Spleen (tissue), 11 donors: ENCODE measurements at regions not wholly inside any gene's neighbourhood (a gene's known extent, or its start where the extent isn't known, plus 50 kb on each side); places are given as distances from the start of the nearest gene placed in this dataset.
A peak's percentile ranks its signal among the peaks of the same experiment; 100 is the strongest.

ENCODE experiments used
- DNase-seq: peaks from one replicate; pipeline ENCODE4 v3.0.0-alpha.2; 2020
- H3K27ac ChIP-seq, 8 donors: fragments of 200-600 bp; sonication (generic) in 7 of 8; 1 replicate in 4 of 8; 2 replicates in 4 of 8; pipeline versions ENCODE4 v1.5.0 to v1.8.0; 2016 to 2021; ENCODE audit warnings: inconsistent platforms in 4 of 8, mild to moderate bottlenecking in 4 of 8, moderate library complexity in 1 of 8
- H3K27me3 ChIP-seq, 7 donors: fragments of 200-600 bp; sonication (generic) in 6 of 7; replicated peaks in 1 of 7; 1 replicate in 4 of 7; 2 replicates in 3 of 7; pipeline versions ENCODE4 v1.5.0 to v1.8.0; 2016 to 2021; ENCODE audit warnings: inconsistent platforms in 3 of 7, mild to moderate bottlenecking in 1 of 7
- H3K36me3 ChIP-seq, 6 donors: fragments of 200-600 bp; sonication (generic) in 5 of 6; 1 replicate in 4 of 6; 2 replicates in 2 of 6; pipeline versions ENCODE4 v1.5.0 to v1.8.0; 2016 to 2021; ENCODE audit warnings: inconsistent platforms in 2 of 6
- H3K4me1 ChIP-seq, 6 donors: fragments of 200-600 bp; sonication (generic) in 5 of 6; 1 replicate in 3 of 6; 2 replicates in 3 of 6; pipeline versions ENCODE4 v1.5.0 to v1.8.0; 2016 to 2021; ENCODE audit warnings: inconsistent platforms in 3 of 6
- H3K4me3 ChIP-seq, 8 donors: fragments of 200-600 bp; sonication (generic) in 7 of 8; 1 replicate in 4 of 8; 2 replicates in 4 of 8; pipeline versions ENCODE4 v1.5.0 to v1.8.0; 2016 to 2021; ENCODE audit warnings: inconsistent platforms in 4 of 8, mild to moderate bottlenecking in 4 of 8, moderate library complexity in 2 of 8
- H3K9me3 ChIP-seq, 8 donors: fragments of 200-600 bp; sonication (generic) in 7 of 8; 1 replicate in 4 of 8; 2 replicates in 4 of 8; pipeline versions ENCODE4 v1.5.0 to v1.8.0; 2016 to 2021; ENCODE audit warnings: inconsistent platforms in 4 of 8
- POLR2A ChIP-seq, 3 donors: fragments of 450-650 bp; IDR thresholded peaks; one replicate each; pipeline ENCODE4 v1.5.1; 2017; ENCODE audit warnings: antibody characterized with exemption in 3 of 3, mild to moderate bottlenecking in 1 of 3
- POLR2AphosphoS5 ChIP-seq, 3 donors: sonication (generic); formaldehyde crosslinking; IDR thresholded peaks; one replicate each; pipeline ENCODE4 v1.5.1; 2017; ENCODE audit warnings: antibody characterized with exemption in 3 of 3
- WGBS, 5 donors: extraction: QIAGEN DNeasy Blood & Tissue Kit in 3 of 5; methylation state at CpG; one replicate each; pipeline versions ENCODE4 v1.1.5 to v1.1.7; 2013 to 2018; 5-methylcytosine and 5-hydroxymethylcytosine counted together
- intact Hi-C: fragments of 100-400 bp; cut with DNase I; formaldehyde crosslinking; loops from one replicate; pipeline ENCODE4 v1.15.0; 2023; ENCODE audit warnings: low total_unique reads
- TF ChIP-seq, protein P1 (sequence below), 11 experiments: fragments of 200-600 bp in 7 of 11; fragments of 450-650 bp in 4 of 11; sonication (generic) in 4 of 11; IDR thresholded peaks in 8 of 11; conservative IDR thresholded peaks in 3 of 11; 1 replicate in 7 of 11; 2 replicates in 4 of 11; pipeline versions ENCODE4 v1.4.0 to v1.8.0; 2016 to 2021; ENCODE audit warnings: antibody characterized with exemption in 11 of 11, inconsistent platforms in 4 of 11, mild to moderate bottlenecking in 1 of 11
- donor health status: healthy with polysubstance abuse.
- donor health status: DM: no; HTN: no; CAD: no; lungs with moderate emphysema.
- donor health status: DM: no; HTN: no; CAD: no.
- donor health status: Bipolar disorder and iron deficiency.
- donor health status: healthy.
- donor health status: DM: no; HTN: no; CAD: no.
- donor health status: DM: yes; HTN: yes; CAD: no.

DNA sequence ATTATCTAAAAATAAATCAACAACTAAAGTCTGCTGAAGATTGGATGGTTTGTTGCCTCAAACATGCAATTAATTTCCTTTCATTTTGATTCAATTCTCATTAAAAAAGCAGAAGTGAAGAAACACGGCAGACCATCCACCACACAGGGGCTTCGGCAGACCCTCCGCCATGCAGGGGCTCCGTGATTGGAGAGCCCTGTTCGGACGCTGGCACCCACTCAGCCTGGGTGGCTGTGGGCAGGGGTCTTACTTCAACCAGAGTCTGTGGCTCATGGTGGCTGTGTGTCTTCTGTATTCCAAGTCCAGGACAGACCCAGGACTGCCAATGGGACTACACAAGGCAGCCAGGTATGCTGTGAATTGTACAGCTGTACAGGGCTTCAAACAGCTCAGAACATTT is 86.9 kb upstream of the FRMD1 start:
- intact Hi-C loops: no loop called here
- WGBS, 5 donors: 83 to 95% (median 93%) methylated on average over 6 of the region's 6 CpGs
- Histone ChIP-seq H3K27me3 (peaks cover 0 to 13% (median 0%) of the 10 kb centered on the region in 7 donors), H3K9me3 (peaks cover 0 to 14% (median 4%) of the 10 kb centered on the region in 8 donors), H3K4me1 (no peaks in the 10 kb centered on the region), H3K4me3 (no peak overlapping the region), H3K36me3 (no peaks in the 10 kb centered on the region), H3K27ac (no peak overlapping the region)
- TF ChIP-seq POLR2A (IDR thresholded peaks at IDR 0.05) (no peak), POLR2AphosphoS5 (IDR thresholded peaks at IDR 0.05) (no peak)
- TF ChIP-seq, protein P1, sequence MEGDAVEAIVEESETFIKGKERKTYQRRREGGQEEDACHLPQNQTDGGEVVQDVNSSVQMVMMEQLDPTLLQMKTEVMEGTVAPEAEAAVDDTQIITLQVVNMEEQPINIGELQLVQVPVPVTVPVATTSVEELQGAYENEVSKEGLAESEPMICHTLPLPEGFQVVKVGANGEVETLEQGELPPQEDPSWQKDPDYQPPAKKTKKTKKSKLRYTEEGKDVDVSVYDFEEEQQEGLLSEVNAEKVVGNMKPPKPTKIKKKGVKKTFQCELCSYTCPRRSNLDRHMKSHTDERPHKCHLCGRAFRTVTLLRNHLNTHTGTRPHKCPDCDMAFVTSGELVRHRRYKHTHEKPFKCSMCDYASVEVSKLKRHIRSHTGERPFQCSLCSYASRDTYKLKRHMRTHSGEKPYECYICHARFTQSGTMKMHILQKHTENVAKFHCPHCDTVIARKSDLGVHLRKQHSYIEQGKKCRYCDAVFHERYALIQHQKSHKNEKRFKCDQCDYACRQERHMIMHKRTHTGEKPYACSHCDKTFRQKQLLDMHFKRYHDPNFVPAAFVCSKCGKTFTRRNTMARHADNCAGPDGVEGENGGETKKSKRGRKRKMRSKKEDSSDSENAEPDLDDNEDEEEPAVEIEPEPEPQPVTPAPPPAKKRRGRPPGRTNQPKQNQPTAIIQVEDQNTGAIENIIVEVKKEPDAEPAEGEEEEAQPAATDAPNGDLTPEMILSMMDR (IDR thresholded peaks at IDR 0.05 in 8 of 11, conservative IDR thresholded peaks at IDR 0.05 in 3 of 11): no peak
- DNase-seq: no peak

DNA sequence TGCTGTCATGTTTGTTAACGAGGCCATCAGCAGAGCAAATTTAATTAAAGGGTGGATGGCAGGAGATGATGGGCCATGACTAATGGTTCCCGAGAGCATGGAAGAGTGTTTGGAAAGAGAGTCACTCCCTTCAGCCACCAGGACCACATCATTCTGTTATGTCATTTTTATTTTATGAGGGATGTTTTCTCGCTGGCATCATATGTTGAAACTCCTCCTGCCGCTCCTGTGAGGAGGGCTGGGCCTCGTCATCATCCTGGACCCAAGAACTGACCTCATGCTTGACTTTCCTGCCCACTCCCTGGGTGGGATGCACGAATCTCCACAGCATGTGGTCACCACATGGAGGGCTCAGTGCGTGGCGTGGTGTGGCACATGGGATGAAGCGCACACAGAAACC is 86.4 kb upstream of the FRMD1 start:
- DNase-seq: no peak
- Histone ChIP-seq H3K4me1 (no peaks in the 10 kb centered on the region), H3K9me3 (peaks cover 0 to 14% (median 4%) of the 10 kb centered on the region in 8 donors), H3K4me3 (no peak overlapping the region), H3K27me3 (peaks cover 0 to 10% (median 0%) of the 10 kb centered on the region in 7 donors), H3K27ac (no peak overlapping the region), H3K36me3 (no peaks in the 10 kb centered on the region)
- TF ChIP-seq POLR2AphosphoS5 (IDR thresholded peaks at IDR 0.05) (no peak), POLR2A (IDR thresholded peaks at IDR 0.05) (no peak)
- TF ChIP-seq, protein P1 (IDR thresholded peaks at IDR 0.05 in 8 of 11, conservative IDR thresholded peaks at IDR 0.05 in 3 of 11): no peak
- intact Hi-C loops: no loop called here
- 70 to 91% (median 83%) methylated on average over 9 of the region's 9 CpGs for WGBS, 5 donors

DNA sequence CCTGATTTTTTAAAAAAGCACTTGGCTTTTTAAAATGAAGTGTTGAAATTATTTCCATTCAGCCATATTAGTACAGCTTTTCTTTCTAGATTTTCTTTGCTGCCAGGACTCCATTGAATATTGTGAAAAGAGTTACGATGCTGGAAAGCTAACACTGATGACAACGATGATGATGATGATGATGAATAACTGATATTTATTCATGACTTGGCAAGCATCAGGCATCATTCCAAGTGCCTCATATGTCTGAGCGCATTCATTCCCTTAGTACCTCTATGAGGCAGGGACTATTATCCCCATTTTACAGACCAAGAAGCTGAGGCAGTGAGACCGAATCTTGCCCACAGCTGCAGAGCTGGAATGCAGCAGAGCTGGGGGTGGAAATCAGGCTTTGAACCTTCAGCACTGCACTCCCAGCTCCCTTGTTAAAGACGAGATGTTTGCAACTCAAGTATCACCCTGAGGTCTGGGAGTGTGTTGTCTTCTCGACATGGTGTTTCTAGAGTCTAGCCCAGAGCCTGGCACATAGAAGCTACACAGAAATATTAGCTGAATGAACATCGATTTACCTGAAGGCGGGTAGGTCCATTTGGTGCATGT is 85.5 kb upstream of the FRMD1 start:
- H3K27ac ChIP-seq: no peak overlapping the region
- peaks cover 0 to 10% (median 0%) of the 10 kb centered on the region in 7 donors for H3K27me3 ChIP-seq
- no peak for DNase-seq
- TF ChIP-seq, protein P1 (IDR thresholded peaks at IDR 0.05 in 8 of 11, conservative IDR thresholded peaks at IDR 0.05 in 3 of 11): no peak
- TF ChIP-seq POLR2AphosphoS5 (IDR thresholded peaks at IDR 0.05) (no peak), POLR2A (IDR thresholded peaks at IDR 0.05) (no peak)
- no peaks in the 10 kb centered on the region for H3K4me1 ChIP-seq
- WGBS, 5 donors: 84 to 92% (median 89%) methylated on average over 8 of the region's 8 CpGs
- H3K36me3 ChIP-seq: no peaks in the 10 kb centered on the region
- peaks cover 0 to 12% (median 4%) of the 10 kb centered on the region in 8 donors for H3K9me3 ChIP-seq
- H3K4me3 ChIP-seq: no peak overlapping the region
- intact Hi-C loops: no loop called here

DNA sequence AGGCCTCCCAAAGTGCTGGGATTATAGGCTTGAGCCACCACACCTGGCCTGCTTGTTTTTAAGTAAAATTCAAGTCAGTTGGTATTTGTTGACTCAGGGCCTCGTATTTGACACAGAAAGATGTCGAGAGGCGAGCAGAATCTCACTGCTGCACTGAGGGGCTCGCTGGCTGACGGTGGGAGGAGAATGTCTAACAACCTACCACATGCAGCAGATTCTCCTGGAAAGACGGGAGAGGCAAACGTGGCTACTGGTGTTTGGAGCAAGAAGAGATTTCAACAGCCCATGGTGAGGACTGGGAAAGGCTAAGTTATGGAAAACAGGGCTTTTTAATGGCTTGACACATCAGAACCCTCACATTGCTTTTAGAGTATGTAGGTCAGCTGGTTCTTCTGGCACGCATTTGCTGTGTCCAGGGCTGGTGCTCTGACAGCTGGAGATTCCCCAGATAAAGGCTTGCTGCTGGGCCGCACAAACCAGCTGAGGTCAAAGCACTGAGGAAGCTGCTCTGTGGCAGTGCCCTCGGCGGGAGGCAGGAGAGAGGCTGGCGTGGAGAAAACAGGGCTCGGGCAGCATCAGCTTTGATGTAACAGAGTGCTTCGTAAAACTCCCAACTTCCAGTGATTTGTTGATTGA is 84.2 kb upstream of the FRMD1 start:
- H3K4me1 ChIP-seq: no peaks in the 10 kb centered on the region
- no peak for DNase-seq
- TF ChIP-seq, protein P1 (IDR thresholded peaks at IDR 0.05 in 8 of 11, conservative IDR thresholded peaks at IDR 0.05 in 3 of 11): no peak
- no peak for TF ChIP-seq POLR2A (IDR thresholded peaks at IDR 0.05)
- TF ChIP-seq POLR2AphosphoS5 (IDR thresholded peaks at IDR 0.05): peak in 1 of 3 donors; percentile 30
- no peaks in the 10 kb centered on the region for H3K36me3 ChIP-seq
- H3K4me3 ChIP-seq: no peak overlapping the region
- intact Hi-C loops: no loop called here
- 62 to 77% (median 68%) methylated on average over 14 of the region's 14 CpGs for WGBS, 5 donors
- peaks cover 0 to 12% (median 0%) of the 10 kb centered on the region in 7 donors for H3K27me3 ChIP-seq
- no peak overlapping the region for H3K27ac ChIP-seq
- peaks cover 0 to 3% (median 2%) of the 10 kb centered on the region in 8 donors for H3K9me3 ChIP-seq
